HepG2 (cell line): ENCODE measurements at regions not wholly inside any gene's neighbourhood (a gene's known extent, or its start where the extent isn't known, plus 50 kb on each side); places are given as distances from the start of the nearest gene placed in this dataset.
A peak's percentile ranks its signal among the peaks of the same experiment; 100 is the strongest.

Source experiments
- ATAC-seq: fragments of 200-7000 bp; cut with Tn5 transposase; 3 replicates; pipeline ENCODE4 v1.9.1; 2020; ENCODE audit warnings: mild to moderate bottlenecking, moderate library complexity
- BruUV-seq: library from RNA; stranded (reverse); fragments of 400-500 nt; replicated peaks from 2 replicates; lab custom pipeline; 2021; lab: Mats Ljungman, UMichigan
- CTCF ChIA-PET: fragments of 300-600 bp; formaldehyde crosslinking; extraction: SDS; loops from one replicate; lab custom pipeline; 2021; ENCODE audit warnings: low total read pairs, inconsistent platforms, low intra/inter-chr PET ratio; lab: Yijun Ruan, JAX
- POLR2A ChIA-PET: fragments of 350-600 bp; sonication (Branson Sonifier 250); formaldehyde crosslinking; loops from one replicate; lab custom pipeline; 2020; ENCODE audit warnings: antibody characterized with exemption, inconsistent platforms; lab: Yijun Ruan, JAX
- DNase-seq: peaks from one replicate; pipeline ENCODE4 v3.0.0-alpha.2; 2015; ENCODE audit warnings: low spot score
- FAIRE-seq: peaks from 3 replicates; lab custom pipeline; 2011; peaks lifted over from hg19 to GRCh38; lab: Jason Lieb, UNC
- H2AFZ ChIP-seq: one replicate; pipeline ENCODE4 v1.6.1; 2011; ENCODE audit warnings: low read length, inconsistent platforms
- H3K27ac ChIP-seq: fragments of 300-600 bp; 3 replicates; pipeline ENCODE4 v1.8.0; 2011; ENCODE audit warnings: mixed run types, mild to moderate bottlenecking, mixed read lengths, low read length, inconsistent platforms; ENCODE audit not compliant: insufficient read depth; ENCODE audit errors: extremely low read length
- H3K27me3 ChIP-seq, 2 experiments: fragments of 200-600 bp in 1 of 2; 2 replicates in 1 of 2; 3 replicates in 1 of 2; pipeline versions ENCODE4 v1.6.0 to v1.8.0; 2011; ENCODE audit warnings: low read length in 2 of 2, mild to moderate bottlenecking in 2 of 2, moderate library complexity in 2 of 2, inconsistent platforms in 1 of 2; ENCODE audit not compliant: insufficient read depth in 2 of 2, control insufficient read depth in 1 of 2
- H3K36me3 ChIP-seq, 2 experiments: fragments of 200-600 bp in 1 of 2; replicated peaks in 1 of 2; 2 replicates in 1 of 2; 3 replicates in 1 of 2; pipeline versions ENCODE4 v1.5.1 to v1.8.0; 2011; ENCODE audit warnings: low read length in 2 of 2, inconsistent platforms in 1 of 2; ENCODE audit not compliant: insufficient read depth in 2 of 2, control insufficient read depth in 1 of 2
- H3K4me1 ChIP-seq: 2 replicates; pipeline ENCODE4 v1.5.1; 2012; ENCODE audit warnings: low read length, inconsistent platforms; ENCODE audit not compliant: insufficient read depth
- H3K4me2 ChIP-seq: 2 replicates; pipeline ENCODE4 v1.6.0; 2011; ENCODE audit warnings: low read depth, low read length, inconsistent platforms
- H3K4me3 ChIP-seq, 3 experiments: fragments of 200-600 bp in 1 of 3; sonication (generic), shearing (Covaris generic) in 1 of 3; replicated peaks in 1 of 3; 2 replicates each; pipeline ENCODE4 v1.5.1; 2011 to 2016; ENCODE audit warnings: low read length in 3 of 3, inconsistent platforms in 2 of 3, low read depth in 2 of 3, mild to moderate bottlenecking in 2 of 3, control low read depth in 1 of 3, mixed read lengths in 1 of 3; ENCODE audit not compliant: insufficient read depth in 1 of 3
- H3K79me2 ChIP-seq: one replicate; pipeline ENCODE4 v1.6.1; 2011; ENCODE audit warnings: low read length, inconsistent platforms; ENCODE audit not compliant: insufficient read depth
- H3K9ac ChIP-seq: 2 replicates; pipeline ENCODE4 v1.6.0; 2011; ENCODE audit warnings: mild to moderate bottlenecking, low read depth, low read length, inconsistent platforms; ENCODE audit not compliant: insufficient read depth
- H3K9me3 ChIP-seq: 2 replicates; pipeline ENCODE4 v1.5.1; 2012; ENCODE audit warnings: mild to moderate bottlenecking, low read length
- H4K20me1 ChIP-seq: 2 replicates; pipeline ENCODE4 v1.6.0; 2011; ENCODE audit warnings: inconsistent platforms, mild to moderate bottlenecking, low read length, moderate library complexity; ENCODE audit not compliant: insufficient read depth
- ESRRA ChIP-seq: sonication (generic); formaldehyde crosslinking; IDR thresholded peaks from 2 replicates; pipeline ENCODE4 v1.5.1; 2020; ENCODE audit warnings: mild to moderate bottlenecking, low read depth, missing genetic modification reagents
- FOXM1 ChIP-seq: sonication (generic); formaldehyde crosslinking; IDR thresholded peaks from 2 replicates; pipeline ENCODE4 v1.5.0; 2020; ENCODE audit warnings: missing genetic modification reagents
- GABPA ChIP-seq, 2 experiments: IDR thresholded peaks; 2 replicates each; pipeline ENCODE4 v1.6.1; 2011 to 2016; ENCODE audit warnings: low read depth in 2 of 2, low read length in 1 of 2, missing biosample characterization in 1 of 2, missing genetic modification characterization in 1 of 2
- GFI1 ChIP-seq: sonication (generic); formaldehyde crosslinking; IDR thresholded peaks from 2 replicates; pipeline ENCODE4 v1.5.0; 2020; ENCODE audit warnings: missing genetic modification reagents, mild to moderate bottlenecking, borderline replicate concordance
- HNRNPLL ChIP-seq: fragments of 200-400 bp; formaldehyde crosslinking; IDR thresholded peaks from 2 replicates; pipeline ENCODE4 v1.6.1; 2017; ENCODE audit warnings: mild to moderate bottlenecking, low read depth, low read length; ENCODE audit not compliant: poor library complexity, severe bottlenecking
- JARID2 ChIP-seq: sonication (generic); formaldehyde crosslinking; IDR thresholded peaks from 2 replicates; pipeline ENCODE4 v1.8.1; 2023; ENCODE audit warnings: missing genetic modification reagents, inconsistent platforms; ENCODE audit not compliant: insufficient replicate concordance
- NCOA2 ChIP-seq: sonication (generic); formaldehyde crosslinking; IDR thresholded peaks from 2 replicates; pipeline ENCODE4 v1.8.0; 2022; ENCODE audit warnings: inconsistent platforms
- PLSCR1 ChIP-seq: sonication (generic); formaldehyde crosslinking; IDR thresholded peaks from 2 replicates; pipeline ENCODE4 v1.5.0; 2020; ENCODE audit warnings: missing genetic modification reagents, mild to moderate bottlenecking, borderline replicate concordance
- RBAK ChIP-seq: sonication (generic); formaldehyde crosslinking; IDR thresholded peaks from 2 replicates; pipeline ENCODE4 v1.5.1; 2020; ENCODE audit warnings: mild to moderate bottlenecking, missing genetic modification reagents
- REL ChIP-seq: sonication (generic); formaldehyde crosslinking; conservative IDR thresholded peaks from 2 replicates; pipeline ENCODE4 v1.8.0; 2022; ENCODE audit warnings: mild to moderate bottlenecking, missing genetic modification reagents, moderate library complexity
- SOX5 ChIP-seq: IDR thresholded peaks from 2 replicates; pipeline ENCODE4 v1.6.1; 2016; ENCODE audit warnings: borderline replicate concordance
- STAT6 ChIP-seq: sonication (generic); formaldehyde crosslinking; IDR thresholded peaks from 2 replicates; pipeline ENCODE4 v1.4.0; 2020; ENCODE audit warnings: missing genetic modification reagents, mild to moderate bottlenecking, borderline replicate concordance
- TOE1 ChIP-seq: sonication (generic); formaldehyde crosslinking; IDR thresholded peaks from 2 replicates; pipeline ENCODE4 v1.4.0; 2020; ENCODE audit warnings: mild to moderate bottlenecking, missing genetic modification reagents
- ZNF260 ChIP-seq: sonication (generic); formaldehyde crosslinking; IDR thresholded peaks from 2 replicates; pipeline ENCODE4 v1.4.0; 2020; ENCODE audit warnings: missing genetic modification reagents, low read depth, mild to moderate bottlenecking, borderline replicate concordance
- ZNF441 ChIP-seq: sonication (generic); formaldehyde crosslinking; IDR thresholded peaks from 2 replicates; pipeline ENCODE4 v1.7.0; 2021; ENCODE audit warnings: missing genetic modification reagents, borderline replicate concordance
- ZNF703 ChIP-seq: sonication (generic); formaldehyde crosslinking; IDR thresholded peaks from 2 replicates; pipeline ENCODE4 v1.5.1; 2020; ENCODE audit warnings: missing genetic modification reagents, mild to moderate bottlenecking, moderate library complexity, borderline replicate concordance
- WGBS: methylation state at CpG from one replicate; pipeline ENCODE4 v1.1.6; 2017; ENCODE audit warnings: low lambda C conversion rate; 5-methylcytosine and 5-hydroxymethylcytosine counted together
- in situ Hi-C: cut with HindIII; loops from 2 replicates; pipeline ENCODE4 v1.10.0; 2017; ENCODE audit warnings: low pct_unique_long_range_greater_than_20kb; ENCODE audit not compliant: extremely low pct_ligation_motif_present
- intact Hi-C: fragments of 100-400 bp; cut with micrococcal nuclease; formaldehyde crosslinking; loops from one replicate; pipeline ENCODE4 v1.10.0; 2022; ENCODE audit not compliant: unreplicated experiment

GRCh38 chr12:93104535-93104934, 175.4 kb upstream of the EEA1 start:
- Histone ChIP-seq H3K9ac (no peak overlapping the region), H3K79me2 (no peaks in the 10 kb centered on the region), H3K36me3 (no peaks in the 10 kb centered on the region), H3K27ac (no peak overlapping the region), H4K20me1 (no peaks in the 10 kb centered on the region), H2AFZ (no peak overlapping the region), H3K4me1 (peaks cover 88% of the 10 kb centered on the region), H3K27me3 (no peaks in the 10 kb centered on the region), H3K9me3 (no peaks in the 10 kb centered on the region), H3K4me2 (no peak overlapping the region), H3K4me3 (no peak overlapping the region)
- DNase-seq (no peak), ATAC-seq (no peak), FAIRE-seq (no peak)
- in situ Hi-C loops, result no loop called here
- POLR2A ChIA-PET, result no interaction called here
- TF ChIP-seq ESRRA (CRISPR knock-in tag) (no peak), ZNF260 (no peak), GABPA (IDR thresholded peaks at IDR 0.05; ENCODE audit: low read depth, low read length) (no peak), GABPA (CRISPR knock-in tag; IDR thresholded peaks at IDR 0.05; ENCODE audit: low read depth) (no peak)
- WGBS, result 96% methylated on average over 1 of the region's 1 CpG
- CTCF ChIA-PET, result no interaction called here
- intact Hi-C loops, result no loop called here
- no TSS peak for BruUV-seq

GRCh38 chr12:93106910-93107309, 177.8 kb upstream of the EEA1 start:
- ATAC-seq (no peak), DNase-seq (no peak), FAIRE-seq (no peak)
- POLR2A ChIA-PET, result interaction anchor here (1.1 kb wide), 1 partner anchor 16 kb away, joined by 3 read pairs; no protein-coding TSS in a partner anchor
- intact Hi-C loops (no loop called here), in situ Hi-C loops (no loop called here)
- H3K27ac ChIP-seq, result no peak overlapping the region
- CTCF ChIA-PET, result no interaction called here
- H3K4me3 ChIP-seq, result no peak overlapping the region
- no peaks in the 10 kb centered on the region for H3K36me3 ChIP-seq
- H3K4me2 ChIP-seq, result no peak overlapping the region
- H2AFZ ChIP-seq, result no peak overlapping the region
- 0 out of 2 replicates have a peak overlapping the region, but pooled peaks have one; percentile 2 for H3K9ac ChIP-seq
- BruUV-seq, result no TSS peak
- H3K4me1 ChIP-seq, result peaks cover 67% of the 10 kb centered on the region
- no peaks in the 10 kb centered on the region for H3K27me3 ChIP-seq
- WGBS, result 91% methylated on average over 2 of the region's 2 CpGs
- TF ChIP-seq ZNF703 (no peak), NCOA2 (CRISPR knock-in tag) (no peak), PLSCR1 (CRISPR knock-in tag) (no peak), REL (CRISPR knock-in tag) (no peak), RBAK (CRISPR knock-in tag) (no peak), HNRNPLL (no peak), TOE1 (CRISPR knock-in tag) (no peak), JARID2 (no peak), SOX5 (CRISPR knock-in tag) (no peak), GFI1 (CRISPR knock-in tag) (no peak), STAT6 (CRISPR knock-in tag) (no peak), FOXM1 (no peak), ZNF441 (CRISPR knock-in tag) (no peak)
- TF ChIP-seq, all 625 proteins: peak for 0
- no peaks in the 10 kb centered on the region for H3K9me3 ChIP-seq
- H4K20me1 ChIP-seq, result no peaks in the 10 kb centered on the region
- no peaks in the 10 kb centered on the region for H3K79me2 ChIP-seq
